Stomach (tissue), 4 donors: ENCODE measurements at regions not wholly inside any gene's neighbourhood (a gene's known extent, or its start where the extent isn't known, plus 50 kb on each side); places are given as distances from the start of the nearest gene placed in this dataset.

Experiments
- EP300 ChIP-seq: sonication (generic); formaldehyde crosslinking; IDR thresholded peaks from one replicate; pipeline ENCODE4 v1.6.1; 2017; ENCODE audit warnings: antibody characterized with exemption
- POLR2A ChIP-seq, 4 donors: fragments of 450-650 bp; IDR thresholded peaks; one replicate each; pipeline ENCODE4 v1.6.1; 2016; ENCODE audit warnings: antibody characterized with exemption in 4 of 4, control low read depth in 2 of 4, mild to moderate bottlenecking in 1 of 4, moderate library complexity in 1 of 4
- POLR2AphosphoS5 ChIP-seq, 3 donors: sonication (generic); formaldehyde crosslinking; IDR thresholded peaks; one replicate each; pipeline ENCODE4 v1.6.1; 2016; ENCODE audit warnings: antibody characterized with exemption in 3 of 3
- TF ChIP-seq, protein P1 (sequence below), 7 experiments: fragments of 450-650 bp in 4 of 7; fragments of 200-600 bp in 3 of 7; sonication (generic) in 3 of 7; IDR thresholded peaks; one replicate each; pipeline ENCODE4 v1.5.1; 2016 to 2019; ENCODE audit warnings: antibody characterized with exemption in 7 of 7, control low read depth in 2 of 7, mild to moderate bottlenecking in 1 of 7

DNA sequence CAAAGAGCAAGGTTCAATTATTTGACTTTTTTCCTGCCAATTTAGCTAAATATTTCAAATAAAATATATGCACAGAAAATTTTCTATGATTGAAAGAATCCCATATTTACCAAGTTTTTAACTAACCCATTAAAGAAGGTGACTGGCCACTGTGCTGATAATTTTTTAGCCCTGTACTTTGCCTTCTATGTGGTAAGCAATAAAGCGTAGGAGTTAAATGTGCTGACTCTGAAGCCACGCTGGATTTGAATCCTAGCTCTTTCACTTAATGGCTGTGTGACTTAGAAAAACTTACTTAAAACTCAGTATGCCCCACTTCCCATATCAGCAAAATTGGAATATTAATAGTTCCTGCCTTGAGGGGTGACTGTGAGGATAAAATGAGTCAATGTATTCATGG, 82.1 kb downstream of the NEUROD6 start:
- TF ChIP-seq, protein P1, sequence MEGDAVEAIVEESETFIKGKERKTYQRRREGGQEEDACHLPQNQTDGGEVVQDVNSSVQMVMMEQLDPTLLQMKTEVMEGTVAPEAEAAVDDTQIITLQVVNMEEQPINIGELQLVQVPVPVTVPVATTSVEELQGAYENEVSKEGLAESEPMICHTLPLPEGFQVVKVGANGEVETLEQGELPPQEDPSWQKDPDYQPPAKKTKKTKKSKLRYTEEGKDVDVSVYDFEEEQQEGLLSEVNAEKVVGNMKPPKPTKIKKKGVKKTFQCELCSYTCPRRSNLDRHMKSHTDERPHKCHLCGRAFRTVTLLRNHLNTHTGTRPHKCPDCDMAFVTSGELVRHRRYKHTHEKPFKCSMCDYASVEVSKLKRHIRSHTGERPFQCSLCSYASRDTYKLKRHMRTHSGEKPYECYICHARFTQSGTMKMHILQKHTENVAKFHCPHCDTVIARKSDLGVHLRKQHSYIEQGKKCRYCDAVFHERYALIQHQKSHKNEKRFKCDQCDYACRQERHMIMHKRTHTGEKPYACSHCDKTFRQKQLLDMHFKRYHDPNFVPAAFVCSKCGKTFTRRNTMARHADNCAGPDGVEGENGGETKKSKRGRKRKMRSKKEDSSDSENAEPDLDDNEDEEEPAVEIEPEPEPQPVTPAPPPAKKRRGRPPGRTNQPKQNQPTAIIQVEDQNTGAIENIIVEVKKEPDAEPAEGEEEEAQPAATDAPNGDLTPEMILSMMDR (IDR thresholded peaks at IDR 0.05), result no peak
- TF ChIP-seq POLR2A (IDR thresholded peaks at IDR 0.05) (no peak), POLR2AphosphoS5 (IDR thresholded peaks at IDR 0.05) (no peak), EP300 (no peak)
